Retina (tissue), 1 donor: ENCODE measurements at regions not wholly inside any gene's neighbourhood (a gene's known extent, or its start where the extent isn't known, plus 50 kb on each side); places are given as distances from the start of the nearest gene placed in this dataset.
"Not testable (repeated sequence)": the region's sequence is repeated elsewhere in the genome, so short reads cannot be mapped to it uniquely, and the experiment has no call there.

ENCODE experiments used
- DNase-seq: peaks from one replicate; pipeline ENCODE4 v3.0.0-alpha.2; 2016

DNA sequence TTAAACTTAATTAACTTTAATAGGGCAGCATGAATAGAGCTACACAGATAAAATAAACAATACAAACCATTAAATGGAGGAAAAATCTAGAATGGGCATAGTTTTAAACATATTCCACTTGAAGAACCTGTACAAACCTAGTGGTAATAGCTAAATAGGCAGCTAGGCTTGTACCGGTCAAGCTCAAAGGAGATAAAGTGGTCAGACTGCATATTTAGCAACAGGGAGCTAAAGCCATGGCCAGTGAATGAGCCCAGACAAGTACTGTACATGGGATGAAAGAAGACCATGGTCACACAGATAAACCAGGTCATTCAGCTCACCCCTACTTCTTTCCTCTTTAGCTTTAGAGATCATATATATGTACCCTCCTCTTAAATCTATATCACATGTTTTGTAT lies 186.6 kb upstream of the KRR1 start:
- no peak for DNase-seq

GRCh38 chr12:75695926-75696325 lies 184.5 kb upstream of the KRR1 start:
- no peak for DNase-seq

DNA sequence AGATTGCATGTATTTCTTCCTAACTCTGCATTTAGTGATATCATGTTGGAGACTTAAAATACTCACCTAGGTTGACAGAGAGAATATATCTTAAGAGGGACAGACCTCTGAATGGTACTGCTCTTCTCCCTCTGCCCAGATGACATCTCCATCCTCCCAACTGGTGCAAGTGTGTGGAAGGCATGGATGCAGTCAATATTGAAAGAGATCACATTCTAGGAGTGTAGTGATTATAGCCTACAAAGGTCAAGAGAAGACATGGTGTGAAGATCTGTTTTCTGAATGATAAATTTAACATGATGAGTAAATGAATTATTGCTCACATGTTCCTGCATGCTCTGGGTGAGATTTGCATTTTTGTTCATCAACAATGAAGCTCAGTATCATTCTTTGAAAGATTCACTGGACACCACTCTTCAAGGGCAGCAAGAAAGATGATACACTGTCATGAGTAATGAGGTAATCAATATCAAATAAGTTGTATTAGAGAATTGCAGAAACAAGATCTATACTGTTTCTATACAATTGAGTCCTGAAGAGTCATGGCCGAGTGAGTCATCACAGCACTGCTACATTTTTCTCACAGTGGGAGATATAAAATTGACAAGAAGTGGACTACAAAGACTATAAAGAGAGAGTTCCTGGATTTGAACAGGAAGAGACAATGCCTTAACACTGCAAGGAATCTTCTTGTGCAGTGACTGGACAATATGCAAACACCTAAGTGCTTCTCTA lies 183.3 kb upstream of the KRR1 start:
- no peak for DNase-seq

- no peak for DNase-seq
Observed at GRCh38 chr12:75692876-75693275, 181.5 kb upstream of the KRR1 start.

DNA sequence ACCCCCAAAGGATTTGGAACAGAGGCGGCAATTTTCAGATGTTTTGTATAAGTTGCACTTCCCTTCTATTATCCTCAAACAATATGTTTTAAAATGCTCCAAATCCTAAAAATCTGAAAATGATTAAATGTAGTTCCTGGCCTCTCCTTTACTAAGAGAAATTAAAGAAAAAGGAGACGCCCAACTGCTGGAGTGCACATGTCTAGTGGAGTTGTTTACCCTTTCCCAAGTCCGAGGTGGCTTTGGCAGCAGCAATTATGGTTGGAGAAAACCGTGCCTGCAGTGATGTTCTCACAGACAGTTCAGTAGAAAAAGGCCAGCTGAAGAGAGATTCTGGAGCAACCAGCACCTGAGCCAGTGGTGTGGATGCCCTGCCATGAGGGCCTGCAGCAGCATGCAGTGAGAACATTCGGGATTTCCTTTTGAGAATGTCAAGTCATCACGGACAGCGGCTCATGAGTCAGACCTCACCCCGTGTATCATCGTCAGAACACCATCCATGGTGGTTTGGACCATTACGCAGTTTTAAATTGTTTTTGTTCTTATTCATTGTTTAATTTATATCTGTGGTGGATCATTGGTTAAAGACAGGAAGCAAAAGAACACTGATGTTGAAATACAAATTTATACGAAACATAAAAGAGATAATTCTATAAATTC lies 179.0 kb upstream of the KRR1 start:
- DNase-seq = no peak

DNA sequence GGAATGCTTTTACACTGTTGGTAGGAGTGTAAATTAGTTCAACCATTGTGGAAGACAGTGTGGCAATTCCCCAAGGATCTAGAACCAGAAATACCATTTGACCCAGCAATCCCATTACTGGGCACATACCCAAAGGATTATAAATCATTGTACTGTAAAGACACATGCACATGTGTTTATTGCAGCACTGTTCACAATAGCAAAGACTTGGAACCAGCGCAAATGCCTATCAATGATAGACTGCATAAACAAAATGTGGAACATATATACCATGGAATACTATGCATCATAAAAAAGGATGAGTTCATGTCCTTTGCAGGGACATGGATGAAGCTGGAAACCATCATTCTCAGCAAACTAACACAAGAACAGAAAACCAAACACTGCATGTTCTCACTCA lies 174.8 kb upstream of the KRR1 start:
- not testable (repeated sequence) for DNase-seq

GRCh38 chr12:75685617-75686225 lies 174.3 kb upstream of the KRR1 start:
- no peak for DNase-seq

DNA sequence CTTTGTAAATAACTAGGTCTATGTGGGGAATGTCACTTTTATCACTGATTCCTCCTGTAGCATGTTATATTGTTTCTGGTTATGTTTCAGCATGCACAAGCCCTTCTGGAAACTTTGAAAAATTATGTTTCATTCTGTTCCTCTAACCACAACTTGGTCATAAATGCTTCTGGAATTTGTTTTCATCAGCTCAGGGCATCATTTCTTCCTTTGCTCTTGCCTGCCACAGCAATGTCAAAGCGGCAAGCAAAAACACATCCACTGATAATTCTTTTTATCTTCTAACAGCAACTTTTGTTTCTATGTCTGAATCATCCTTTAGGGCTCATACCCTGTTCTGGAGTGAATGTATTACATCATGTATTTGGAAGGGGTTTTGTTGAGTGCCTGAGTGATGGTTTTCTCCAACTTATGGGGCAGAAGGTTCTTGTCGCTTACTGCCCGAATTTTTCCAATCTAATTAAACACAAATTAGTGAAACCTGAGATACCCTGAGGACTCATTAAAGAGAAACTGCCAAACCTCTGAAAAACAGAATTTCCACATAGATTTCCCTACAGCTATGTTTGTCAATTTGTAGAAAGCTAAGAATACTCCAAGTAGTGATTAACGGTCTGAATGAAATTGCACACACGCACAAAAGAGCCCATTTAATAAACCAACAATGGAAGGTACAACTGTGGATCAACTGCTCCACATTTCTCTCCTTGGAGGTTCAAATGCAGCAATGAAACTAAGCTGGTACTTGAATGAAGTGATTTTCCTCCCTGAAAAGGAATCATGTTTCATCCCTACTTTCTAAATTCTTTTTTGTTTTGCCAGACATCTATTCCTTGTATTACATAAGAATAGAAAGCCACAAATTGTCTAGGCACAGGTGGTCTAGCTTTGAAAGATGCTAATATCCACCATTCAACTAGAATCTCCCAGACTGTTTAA lies 173.5 kb upstream of the KRR1 start:
- DNase-seq = no peak

GRCh38 chr12:75683995-75684586 lies 172.7 kb upstream of the KRR1 start:
- not testable (repeated sequence) for DNase-seq

DNA sequence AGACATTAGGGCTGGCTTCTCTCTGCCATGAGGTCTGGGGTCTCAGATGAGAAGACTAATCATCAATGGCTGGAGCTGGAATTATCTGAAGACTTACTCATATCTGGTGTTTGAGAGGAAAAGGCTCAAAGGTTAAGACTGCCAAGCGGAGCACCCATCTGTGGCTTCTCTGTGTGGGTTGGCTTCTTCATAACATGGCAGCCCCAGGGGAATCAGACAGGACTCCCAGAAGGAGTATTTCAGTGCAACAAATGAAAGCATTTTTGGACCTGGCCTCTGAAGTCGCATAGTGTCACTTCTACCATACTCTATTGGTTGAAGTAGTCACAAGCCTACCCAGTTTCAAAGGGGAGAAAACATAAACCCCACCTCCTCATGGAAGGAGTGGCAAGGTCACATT lies 171.8 kb upstream of the KRR1 start:
- no peak for DNase-seq

- no peak for DNase-seq
Observed at GRCh38 chr12:75677522-75677921, 166.1 kb upstream of the KRR1 start.

DNA sequence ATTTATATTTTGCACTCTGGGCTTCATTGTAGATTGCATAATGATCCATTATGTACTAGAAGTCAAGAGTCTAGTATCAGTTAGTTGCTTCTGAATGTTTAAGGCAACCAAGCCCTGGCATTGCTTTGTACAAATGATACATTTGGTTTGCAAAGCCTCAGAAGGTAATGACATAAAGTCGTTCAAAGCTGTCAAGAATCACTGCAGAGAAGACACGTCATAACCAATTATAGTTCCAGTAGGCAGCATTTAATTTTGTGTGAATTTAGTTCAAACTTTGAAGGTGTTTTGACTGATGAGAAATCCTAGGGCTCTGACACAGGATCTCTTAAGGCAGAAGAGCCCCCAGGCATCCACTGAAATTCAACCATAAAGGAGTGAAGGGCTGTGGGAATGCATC lies 163.0 kb upstream of the KRR1 start:
- DNase-seq = no peak

DNA sequence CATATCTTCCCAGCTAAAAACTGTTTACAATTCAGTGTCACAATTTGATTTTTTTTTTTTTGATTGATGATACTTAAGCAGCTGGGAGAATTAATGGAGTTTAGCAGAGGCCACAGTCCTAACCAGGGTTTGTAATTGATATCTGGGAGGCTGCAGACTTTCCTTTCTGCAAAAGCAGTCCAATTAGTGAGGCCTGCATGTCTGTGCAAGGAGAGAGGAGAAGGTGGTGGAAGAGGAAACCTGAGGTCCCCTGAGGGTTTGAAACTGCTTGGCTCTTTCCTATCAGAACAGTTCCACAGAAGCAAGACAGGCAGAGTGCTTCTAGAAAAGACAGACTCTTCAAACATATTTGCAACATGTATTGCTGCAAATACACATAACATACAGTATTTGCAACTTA lies 160.8 kb upstream of the KRR1 start:
- peak; percentile 33 for DNase-seq

DNA sequence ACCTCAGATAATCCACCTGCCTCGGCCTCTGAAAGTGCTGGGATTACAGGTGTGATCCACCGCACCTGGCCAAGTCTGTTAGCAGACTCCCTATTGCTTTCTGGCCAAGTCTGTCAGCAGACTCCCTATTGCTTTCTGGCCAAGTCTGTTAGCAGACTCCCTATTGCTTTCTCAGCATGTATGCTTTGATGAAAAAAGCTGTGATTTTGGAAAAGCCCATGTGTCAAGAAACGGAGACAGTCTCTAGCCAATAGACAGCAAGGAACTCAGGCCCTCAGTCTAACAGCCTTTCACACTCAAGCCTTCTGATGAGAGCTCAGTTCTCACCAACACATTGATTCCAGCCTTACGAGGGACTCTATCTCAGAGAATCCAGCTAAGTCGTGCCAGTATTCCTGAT lies 158.8 kb upstream of the KRR1 start:
- no peak for DNase-seq

GRCh38 chr12:75666939-75667334 lies 155.5 kb upstream of the KRR1 start:
- no peak for DNase-seq

DNA sequence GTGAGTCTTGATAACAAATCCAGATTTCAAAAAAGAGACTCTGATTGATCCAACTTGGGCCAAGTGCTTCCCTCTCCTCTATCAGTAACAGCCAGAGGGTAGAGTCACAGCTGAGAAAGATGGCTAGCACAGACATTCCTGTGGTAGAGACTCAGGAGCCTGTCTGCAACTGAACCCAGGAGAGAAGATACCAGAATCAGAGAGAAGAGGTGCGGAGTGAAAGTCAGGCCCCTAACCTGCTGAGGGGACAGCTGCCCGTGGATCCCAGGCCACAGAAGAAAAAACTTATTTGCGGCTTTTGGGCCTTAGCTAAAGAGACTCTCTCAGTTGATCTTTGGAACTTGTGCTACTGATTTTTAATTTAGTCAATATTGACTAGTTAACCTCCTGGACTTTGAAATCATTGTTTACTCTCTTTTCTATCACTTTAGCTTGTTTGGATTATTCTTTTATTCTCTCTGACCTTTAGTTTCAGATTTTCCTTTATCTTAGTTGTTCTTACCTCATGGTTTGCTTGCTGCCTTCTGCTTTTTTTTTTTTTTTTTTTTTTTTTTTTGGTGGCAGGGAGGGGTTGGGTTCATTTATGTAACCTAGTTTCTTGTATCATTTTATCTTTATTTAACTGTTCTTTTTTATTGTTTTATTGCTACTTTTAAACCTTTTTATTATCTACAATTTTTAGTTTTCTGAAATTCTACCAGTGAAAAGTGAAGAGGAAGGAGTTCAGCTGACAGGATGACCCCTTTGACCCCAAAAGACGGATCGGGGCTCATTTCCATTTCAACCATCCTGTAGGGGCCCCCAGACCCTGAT lies 154.9 kb upstream of the KRR1 start:
- no peak for DNase-seq

- no peak for DNase-seq
Observed at GRCh38 chr12:75665216-75665615, 153.8 kb upstream of the KRR1 start.

DNA sequence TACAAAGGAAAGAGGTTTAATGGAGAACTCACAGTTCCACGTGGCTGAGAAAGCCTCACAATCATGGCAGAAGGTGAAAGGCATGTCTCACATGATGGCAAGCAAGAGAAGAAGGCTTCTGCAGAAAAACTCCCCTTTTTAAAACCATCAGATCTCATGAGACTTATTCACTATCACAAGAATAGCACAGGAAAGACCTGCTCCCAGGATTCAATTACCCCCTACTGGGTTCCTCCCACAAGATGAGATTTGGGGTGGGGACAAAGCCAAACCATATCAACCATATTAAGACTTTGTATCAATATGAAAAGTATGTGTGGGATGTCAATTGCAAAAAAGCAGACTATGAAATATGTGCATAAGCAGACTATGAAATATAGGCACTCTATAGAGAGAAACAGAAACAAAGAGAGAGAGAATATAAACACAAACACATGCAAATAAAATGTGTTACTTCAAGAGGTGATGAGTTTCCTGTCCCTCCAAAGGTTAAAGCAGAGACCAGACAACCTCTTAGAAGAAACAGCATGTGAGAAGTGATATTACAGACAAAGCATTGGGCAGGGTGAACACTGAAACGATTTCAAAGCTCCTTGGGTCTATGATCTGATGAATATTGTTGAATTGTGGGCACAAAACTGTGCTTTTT lies 151.2 kb upstream of the KRR1 start:
- no peak for DNase-seq

DNA sequence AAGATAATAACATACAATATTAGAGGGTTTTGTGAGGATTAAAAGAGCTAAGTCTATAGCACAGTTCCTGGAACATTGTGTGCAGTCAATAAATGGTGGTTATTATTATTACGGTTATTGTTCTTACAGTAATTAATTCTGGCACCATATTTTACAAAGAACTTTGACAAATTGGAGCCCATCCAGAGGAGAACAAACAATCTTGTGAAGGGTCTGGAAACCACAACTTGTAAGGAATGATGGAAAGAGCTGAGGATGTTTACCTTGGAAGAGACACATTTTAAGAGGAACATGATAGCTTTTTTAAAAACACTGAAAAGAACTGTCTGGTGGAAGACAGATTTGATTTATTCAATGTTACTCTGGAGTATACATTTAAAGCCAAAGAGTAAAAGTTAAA lies 150.5 kb upstream of the KRR1 start:
- no peak for DNase-seq

GRCh38 chr12:75660805-75661404 lies 149.5 kb upstream of the KRR1 start:
- no peak for DNase-seq

- DNase-seq = no peak
Observed at GRCh38 chr12:75660107-75660530, 148.7 kb upstream of the KRR1 start.
